ENCODE measurements at regions not wholly inside any gene's neighbourhood (a gene's known extent, or its start where the extent isn't known, plus 50 kb on each side); places are given as distances from the start of the nearest gene placed in this dataset.

DNA sequence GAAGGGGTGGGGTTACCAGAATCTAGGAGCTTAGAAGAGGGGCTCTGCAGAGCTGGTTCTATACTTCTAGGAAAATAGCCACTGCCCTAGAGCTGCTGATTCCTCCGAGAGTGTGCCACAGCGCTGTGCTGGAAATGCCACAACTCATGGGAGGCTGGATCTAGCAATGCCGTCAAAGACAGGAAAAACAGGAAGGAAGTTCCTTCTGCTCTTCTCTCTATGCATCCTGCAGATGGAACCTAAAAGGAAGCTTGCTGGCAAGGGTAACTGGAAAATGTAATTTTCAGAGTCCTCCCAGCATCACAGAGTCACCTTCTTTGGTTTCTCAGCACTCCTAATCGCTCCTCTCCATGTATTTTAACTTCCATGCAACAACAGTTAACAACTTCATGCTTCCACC, 121.2 kb upstream of the TLL1 start:
- Histone ChIP-seq H3K4me3 (no peak overlapping the region), H3K36me3 (no peaks in the 10 kb centered on the region), H3K27me3 (no peaks in the 10 kb centered on the region), H3K4me1 (no peaks in the 10 kb centered on the region), H3K9me3 (no peaks in the 10 kb centered on the region), H3K27ac (no peak overlapping the region)
- intact Hi-C loops (cut with DNase I): no loop called here
- DNase-seq (ENCODE audit: low spot score in 2 of 2): no peak
- TF ChIP-seq, protein P1, sequence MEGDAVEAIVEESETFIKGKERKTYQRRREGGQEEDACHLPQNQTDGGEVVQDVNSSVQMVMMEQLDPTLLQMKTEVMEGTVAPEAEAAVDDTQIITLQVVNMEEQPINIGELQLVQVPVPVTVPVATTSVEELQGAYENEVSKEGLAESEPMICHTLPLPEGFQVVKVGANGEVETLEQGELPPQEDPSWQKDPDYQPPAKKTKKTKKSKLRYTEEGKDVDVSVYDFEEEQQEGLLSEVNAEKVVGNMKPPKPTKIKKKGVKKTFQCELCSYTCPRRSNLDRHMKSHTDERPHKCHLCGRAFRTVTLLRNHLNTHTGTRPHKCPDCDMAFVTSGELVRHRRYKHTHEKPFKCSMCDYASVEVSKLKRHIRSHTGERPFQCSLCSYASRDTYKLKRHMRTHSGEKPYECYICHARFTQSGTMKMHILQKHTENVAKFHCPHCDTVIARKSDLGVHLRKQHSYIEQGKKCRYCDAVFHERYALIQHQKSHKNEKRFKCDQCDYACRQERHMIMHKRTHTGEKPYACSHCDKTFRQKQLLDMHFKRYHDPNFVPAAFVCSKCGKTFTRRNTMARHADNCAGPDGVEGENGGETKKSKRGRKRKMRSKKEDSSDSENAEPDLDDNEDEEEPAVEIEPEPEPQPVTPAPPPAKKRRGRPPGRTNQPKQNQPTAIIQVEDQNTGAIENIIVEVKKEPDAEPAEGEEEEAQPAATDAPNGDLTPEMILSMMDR (IDR thresholded peaks at IDR 0.05): no peak

DNA sequence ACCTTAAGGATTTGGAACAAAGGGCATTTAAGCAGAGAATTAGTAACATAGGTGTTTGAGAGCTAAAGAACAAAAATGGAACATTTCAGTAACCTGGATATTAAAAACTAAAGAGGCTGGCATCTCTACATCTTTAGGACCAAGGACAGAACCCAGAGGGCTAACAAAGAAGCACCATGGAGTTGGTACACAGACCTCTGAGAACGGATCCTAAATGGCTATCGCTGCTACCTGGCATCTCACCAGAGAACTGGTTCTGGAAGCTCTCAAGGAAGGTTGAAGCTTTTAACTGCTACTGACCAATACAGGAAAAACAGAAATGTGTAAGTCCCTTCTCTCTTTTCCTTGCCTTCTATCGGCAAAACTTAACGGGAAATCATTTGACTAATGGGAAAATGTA, 118.4 kb upstream of the TLL1 start:
- TF ChIP-seq, protein P1 (IDR thresholded peaks at IDR 0.05): no peak

DNA sequence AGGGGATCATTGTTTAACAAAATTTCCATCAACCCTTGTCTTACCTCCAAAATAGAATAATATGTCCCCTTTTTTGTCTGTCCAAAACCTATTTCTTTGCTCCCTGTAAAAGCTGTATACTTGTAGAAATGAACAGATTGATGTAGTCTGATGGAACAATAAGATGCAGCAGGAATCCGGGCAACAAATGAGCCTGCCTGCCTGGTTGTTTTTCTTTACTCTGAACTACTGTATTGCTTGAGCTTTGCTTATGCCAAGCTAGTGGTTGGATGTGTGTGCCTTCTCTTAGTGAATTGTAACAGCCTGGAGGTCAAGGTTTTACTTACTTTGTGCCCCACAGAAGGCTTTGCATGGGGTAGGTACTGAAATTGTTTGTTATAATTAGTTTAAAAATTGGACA, 116.2 kb upstream of the TLL1 start:
- DNase-seq (ENCODE audit: low spot score in 2 of 2): no peak
- intact Hi-C loops (cut with DNase I): no loop called here
- Histone ChIP-seq H3K27ac (no peak overlapping the region), H3K36me3 (no peaks in the 10 kb centered on the region), H3K27me3 (no peaks in the 10 kb centered on the region), H3K9me3 (no peaks in the 10 kb centered on the region), H3K4me1 (no peaks in the 10 kb centered on the region), H3K4me3 (no peak overlapping the region)
- TF ChIP-seq, protein P1 (IDR thresholded peaks at IDR 0.05): no peak

More for the DNA sequence above, 118.4 kb upstream of the TLL1 start:
- H3K27ac ChIP-seq: no peak overlapping the region
- DNase-seq (ENCODE audit: low spot score in 2 of 2): no peak
- H3K36me3 ChIP-seq: no peaks in the 10 kb centered on the region
- H3K9me3 ChIP-seq: no peaks in the 10 kb centered on the region
- intact Hi-C loops (cut with DNase I): no loop called here
- no peaks in the 10 kb centered on the region for H3K4me1 ChIP-seq
- no peak overlapping the region for H3K4me3 ChIP-seq
- no peaks in the 10 kb centered on the region for H3K27me3 ChIP-seq

DNA sequence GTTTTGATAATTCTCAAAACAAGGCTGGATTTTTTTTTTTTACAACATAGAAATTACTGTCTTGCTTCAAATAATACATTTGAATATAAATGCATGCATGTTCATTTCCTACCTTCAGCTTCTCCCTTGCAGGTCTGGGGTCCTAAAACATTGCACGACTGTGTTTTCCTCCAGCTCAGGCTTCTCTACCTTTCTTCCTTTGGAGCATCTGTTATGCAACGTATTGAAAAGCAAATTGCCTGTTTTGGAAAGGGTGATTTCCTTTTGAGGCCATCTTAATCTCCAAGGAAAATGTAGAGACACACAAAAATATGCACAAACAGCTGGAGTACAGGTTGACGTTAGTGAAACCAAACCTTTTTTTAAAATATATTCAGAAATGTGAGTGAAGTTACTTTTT, 115.6 kb upstream of the TLL1 start:
- intact Hi-C loops (cut with DNase I): no loop called here
- no peak overlapping the region for H3K27ac ChIP-seq
- H3K4me1 ChIP-seq: no peaks in the 10 kb centered on the region
- H3K27me3 ChIP-seq: no peaks in the 10 kb centered on the region
- TF ChIP-seq, protein P1 (IDR thresholded peaks at IDR 0.05): no peak
- no peaks in the 10 kb centered on the region for H3K9me3 ChIP-seq
- H3K4me3 ChIP-seq: no peak overlapping the region
- DNase-seq (ENCODE audit: low spot score in 2 of 2): no peak
- H3K36me3 ChIP-seq: no peaks in the 10 kb centered on the region

DNA sequence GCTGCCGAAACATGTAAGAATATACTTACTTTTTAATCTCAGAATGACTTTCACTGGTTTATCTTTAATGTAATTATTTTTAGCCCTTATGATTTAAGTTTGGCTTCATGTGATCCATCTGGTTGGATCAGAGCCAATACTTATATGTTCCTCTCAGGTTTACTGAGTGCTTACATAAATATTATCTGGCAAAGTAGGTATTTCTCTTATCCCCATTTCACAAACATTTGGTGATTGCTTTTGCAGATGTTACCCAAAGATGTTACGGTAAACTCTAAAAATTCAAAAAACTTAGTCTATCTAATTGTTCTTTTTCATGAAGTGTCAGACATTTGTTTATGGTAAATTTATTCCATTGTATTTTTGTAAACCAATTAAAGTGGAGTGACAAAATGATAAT, 115.0 kb upstream of the TLL1 start:
- no peaks in the 10 kb centered on the region for H3K27me3 ChIP-seq
- TF ChIP-seq, protein P1 (IDR thresholded peaks at IDR 0.05): no peak
- DNase-seq (ENCODE audit: low spot score in 2 of 2): no peak
- H3K27ac ChIP-seq: no peak overlapping the region
- H3K4me1 ChIP-seq: no peaks in the 10 kb centered on the region
- no peaks in the 10 kb centered on the region for H3K9me3 ChIP-seq
- H3K36me3 ChIP-seq: no peaks in the 10 kb centered on the region
- intact Hi-C loops (cut with DNase I): no loop called here
- H3K4me3 ChIP-seq: no peak overlapping the region

DNA sequence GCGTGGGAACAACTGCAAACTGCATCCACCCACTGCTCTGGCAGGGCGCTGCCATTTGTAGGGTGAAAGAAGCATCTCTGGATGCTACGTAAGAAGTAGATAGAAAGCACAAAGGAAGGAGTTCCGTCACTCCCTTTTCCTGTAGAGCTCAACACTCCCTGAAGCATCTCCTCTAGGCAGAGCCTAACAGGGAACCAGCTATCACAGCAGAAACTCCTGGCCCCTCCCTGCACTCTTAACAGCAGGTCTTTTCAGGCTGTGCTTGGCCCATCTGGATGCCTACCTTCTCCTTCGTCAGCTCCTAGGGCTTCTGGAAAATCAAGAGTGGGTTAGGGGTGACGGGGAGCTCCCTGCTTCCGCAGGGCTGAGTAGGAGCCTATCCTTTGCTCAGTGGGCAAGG, 112.9 kb upstream of the TLL1 start:
- DNase-seq (ENCODE audit: low spot score in 2 of 2): no peak
- intact Hi-C loops (cut with DNase I): no loop called here
- Histone ChIP-seq H3K4me1 (no peaks in the 10 kb centered on the region), H3K36me3 (no peaks in the 10 kb centered on the region), H3K27me3 (no peaks in the 10 kb centered on the region), H3K27ac (no peak overlapping the region), H3K9me3 (no peaks in the 10 kb centered on the region), H3K4me3 (no peak overlapping the region)
- TF ChIP-seq, protein P1 (IDR thresholded peaks at IDR 0.05): no peak

Data from ascending aorta (tissue), 2 donors.